Activated CD8-positive, alpha-beta memory T cell treated with anti-CD3 and anti-CD28 coated beads, Interleukin-2, amount 50 U/mL, for 4 hours (primary cell): ENCODE measurements at regions not wholly inside any gene's neighbourhood (a gene's known extent, or its start where the extent isn't known, plus 50 kb on each side); places are given as distances from the start of the nearest gene placed in this dataset.

ENCODE experiments used
- DNase-seq: peaks from one replicate; pipeline ENCODE4 v3.0.0-alpha.2; 2020

DNA sequence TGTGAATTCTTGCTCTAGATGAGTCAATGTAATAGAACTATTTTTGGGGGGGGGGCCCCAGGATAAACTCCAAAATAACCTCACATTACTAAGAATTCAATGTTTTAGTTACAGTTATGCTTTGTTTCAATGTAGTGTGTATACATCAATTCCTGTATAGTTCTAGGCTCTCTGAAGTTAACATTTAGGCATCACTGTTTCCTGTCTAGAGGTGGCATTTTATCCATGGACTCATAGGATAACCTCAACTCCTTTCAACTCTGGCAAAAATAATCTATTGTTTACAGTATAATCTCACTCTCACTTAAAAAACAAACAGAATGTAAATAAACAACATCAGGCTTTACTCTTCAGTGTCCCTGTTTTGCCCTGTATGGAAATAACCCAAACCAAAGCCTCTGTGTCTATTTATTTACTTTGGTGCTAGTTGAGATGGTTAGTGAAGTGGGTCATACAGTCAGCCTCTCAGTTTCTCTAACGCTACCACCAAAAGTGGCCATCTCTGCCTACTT is 79.3 kb upstream of the MMADHC start:
- DNase-seq, result no peak

DNA sequence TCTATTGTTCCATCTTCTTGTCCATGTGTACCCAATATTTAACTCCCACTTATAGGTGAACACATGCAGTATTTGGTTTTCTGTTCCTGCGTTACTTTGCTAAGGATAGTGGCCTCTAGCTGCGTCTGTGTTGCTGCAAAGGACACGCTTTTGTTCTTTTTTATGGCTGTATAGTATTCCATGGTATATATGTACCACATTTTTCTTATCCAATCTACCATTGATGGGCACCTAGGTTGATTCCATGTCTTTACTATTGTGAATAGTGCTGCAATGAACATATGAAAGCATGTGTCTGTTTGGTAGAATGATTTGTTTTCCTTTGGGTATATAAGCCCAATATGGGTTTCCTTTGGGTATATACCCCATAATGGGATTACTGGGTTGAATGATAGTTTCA is 77.3 kb upstream of the MMADHC start:
- DNase-seq, result no peak

DNA sequence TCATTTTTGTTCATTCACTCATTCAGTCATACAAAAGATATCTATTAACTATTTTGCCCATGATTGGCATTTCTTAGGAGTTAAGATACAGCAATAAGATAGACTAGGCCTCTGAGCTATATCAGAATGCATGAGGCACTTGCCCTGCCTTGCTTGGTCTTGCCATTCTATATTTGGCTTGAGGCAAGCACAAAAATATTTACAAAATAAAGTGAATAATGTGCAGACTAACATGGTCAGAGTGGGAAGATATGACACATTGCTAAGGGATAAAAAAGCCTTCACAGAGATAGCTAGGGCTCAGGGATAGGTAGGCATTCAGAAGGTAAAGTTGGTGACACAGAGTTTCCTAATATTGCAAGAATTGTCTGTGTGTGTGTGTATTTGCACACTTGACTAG is 75.0 kb upstream of the MMADHC start:
- no peak for DNase-seq

DNA sequence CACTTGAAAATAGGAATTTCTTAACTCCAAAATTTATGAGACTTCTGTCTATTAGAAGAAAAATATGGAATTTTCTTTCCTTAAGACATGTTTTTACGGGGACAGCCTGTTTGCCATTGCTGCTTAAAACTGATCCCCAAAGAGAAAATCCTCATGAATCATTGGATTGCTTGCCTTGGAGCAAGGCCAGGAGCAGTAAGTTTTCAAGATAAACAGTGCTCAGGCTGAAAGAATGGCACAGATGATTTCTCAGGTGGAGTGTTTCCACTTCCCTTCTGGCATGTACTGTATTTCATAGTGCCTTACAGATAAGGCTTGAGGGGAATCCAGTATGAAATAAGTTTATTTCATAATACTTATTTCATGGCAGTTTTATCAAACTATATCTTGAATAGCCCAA is 74.3 kb upstream of the MMADHC start:
- DNase-seq, result no peak

DNA sequence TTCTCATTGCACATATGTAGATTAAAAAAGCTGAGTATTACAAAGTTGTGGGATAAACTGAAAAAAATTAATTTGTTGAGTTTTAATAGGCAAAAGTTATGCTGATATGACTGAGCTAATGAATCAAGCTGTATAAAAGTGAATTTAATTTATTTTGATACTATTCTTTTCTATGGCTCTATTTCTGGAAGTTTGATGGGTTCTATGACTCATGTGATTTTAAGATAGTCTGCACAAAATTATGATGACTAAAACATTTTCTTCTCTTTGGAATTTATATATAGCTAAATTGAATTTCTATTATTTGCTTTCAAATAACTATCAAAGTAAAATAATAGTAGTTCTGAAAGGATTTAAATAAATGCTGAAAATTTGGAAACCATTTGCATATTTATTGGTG is 71.0 kb upstream of the MMADHC start:
- DNase-seq, result no peak

DNA sequence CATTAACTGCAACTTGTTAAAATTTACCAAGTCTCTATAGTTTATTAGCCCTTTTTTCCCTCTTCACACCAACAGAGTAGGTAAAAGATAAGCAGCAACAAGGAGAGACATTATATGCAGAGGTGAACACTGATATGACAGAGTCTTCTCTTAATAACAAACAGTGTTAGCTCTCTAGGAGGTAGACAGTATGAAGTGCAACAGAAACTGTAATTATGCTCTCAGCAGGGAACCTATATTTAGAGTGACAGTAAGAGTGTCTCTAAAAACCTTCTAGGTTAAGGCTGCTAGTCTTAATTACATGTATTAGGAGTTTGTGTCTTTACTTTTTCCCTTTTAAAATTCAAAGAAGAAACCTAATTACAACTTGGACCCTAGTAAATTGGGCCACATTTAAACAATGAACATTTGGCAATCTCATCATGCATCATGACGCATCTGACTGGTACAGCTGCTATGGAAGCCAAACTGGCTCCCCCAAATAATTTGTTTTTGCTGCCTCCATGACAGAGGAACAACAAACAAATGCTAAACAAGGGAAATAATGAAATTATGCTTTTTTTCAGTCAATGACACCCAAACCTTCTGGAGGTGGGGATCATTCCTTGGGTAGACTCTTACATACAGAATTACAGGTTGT is 69.9 kb upstream of the MMADHC start:
- no peak for DNase-seq

DNA sequence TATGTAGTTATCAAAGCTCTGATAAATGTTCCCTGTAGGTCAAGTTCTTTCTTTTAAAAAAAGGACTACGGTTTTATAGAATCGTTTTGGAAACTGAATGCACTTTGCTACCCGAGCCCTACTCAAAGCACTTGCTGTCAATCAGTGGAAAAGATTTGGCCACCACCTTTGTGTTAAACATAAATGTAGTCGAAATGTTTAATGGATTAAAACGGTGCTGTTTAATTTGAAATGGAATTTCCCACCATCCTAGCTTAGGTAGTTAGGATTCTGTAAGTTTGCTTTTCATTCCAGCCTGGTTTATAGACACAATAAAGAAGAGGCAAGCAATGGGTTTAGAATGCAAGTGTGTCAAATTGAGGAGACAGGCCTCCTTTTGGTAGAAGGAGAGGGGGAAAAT is 69.4 kb upstream of the MMADHC start:
- DNase-seq, result no peak

DNA sequence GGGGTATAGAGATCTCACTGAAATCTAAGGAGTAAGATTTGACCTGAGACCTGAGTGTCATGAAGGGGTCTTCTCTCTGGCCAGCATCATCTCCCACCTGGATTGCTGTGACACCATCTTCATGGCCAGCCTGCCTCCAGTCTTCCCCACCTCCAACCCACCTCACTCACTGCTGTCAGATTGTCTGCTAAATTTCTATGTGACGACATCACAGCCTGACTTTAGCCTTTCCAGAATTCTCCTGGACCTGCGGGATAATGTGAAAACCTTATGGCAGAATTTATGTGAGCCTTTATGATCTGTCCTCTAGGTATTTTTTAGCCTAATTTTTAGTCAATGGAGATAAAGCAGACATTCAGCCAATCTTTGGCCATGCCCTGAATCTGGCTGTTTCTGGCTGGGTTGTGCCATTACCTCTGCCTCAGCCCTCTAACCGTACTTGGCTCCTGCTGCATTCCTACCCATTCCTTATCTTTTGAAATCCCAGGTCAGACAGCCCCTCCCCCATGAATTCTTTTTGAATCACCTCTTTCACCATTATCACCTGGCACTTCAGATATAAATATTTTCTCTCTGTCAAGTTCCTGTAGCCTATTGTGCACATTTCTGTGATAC is 66.4 kb upstream of the MMADHC start:
- DNase-seq, result no peak

DNA sequence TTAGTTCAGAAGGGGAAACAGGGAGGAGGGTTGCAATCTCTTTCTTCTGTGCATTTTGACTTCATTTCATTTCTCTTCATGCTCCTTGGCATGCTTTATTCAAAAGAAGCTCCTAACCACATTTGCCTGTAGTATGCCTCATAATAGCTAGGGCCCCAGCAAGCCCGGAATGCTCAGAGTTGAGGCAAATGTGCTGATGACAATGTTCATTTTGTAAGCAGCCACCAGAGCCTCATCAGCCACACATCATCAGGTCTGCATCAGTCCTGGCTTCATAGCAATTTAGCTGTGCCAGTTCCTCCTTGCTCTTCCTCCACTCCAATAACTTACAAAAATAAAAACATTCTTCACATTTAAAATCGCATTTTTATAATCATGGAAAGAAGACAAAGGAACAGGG is 65.4 kb upstream of the MMADHC start:
- DNase-seq, result no peak

DNA sequence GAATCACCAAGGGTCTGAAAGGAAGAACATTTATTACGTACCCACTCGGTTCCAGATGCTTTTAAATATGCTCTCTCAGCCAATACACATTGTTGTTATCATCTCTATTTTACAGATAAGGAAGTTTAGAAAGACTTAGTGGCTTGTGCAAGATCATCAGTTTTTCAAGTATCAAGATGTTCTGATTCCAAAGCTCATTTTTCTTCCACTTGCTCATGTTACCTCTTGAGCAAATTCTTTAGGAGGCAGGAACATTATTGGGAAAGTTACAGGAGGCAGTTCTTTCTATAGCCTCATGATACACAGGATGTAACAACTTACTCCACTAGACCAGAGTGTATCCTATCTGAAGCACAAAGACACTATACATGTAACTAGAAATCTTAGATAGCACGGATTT is 65.0 kb upstream of the MMADHC start:
- DNase-seq, result no peak

DNA sequence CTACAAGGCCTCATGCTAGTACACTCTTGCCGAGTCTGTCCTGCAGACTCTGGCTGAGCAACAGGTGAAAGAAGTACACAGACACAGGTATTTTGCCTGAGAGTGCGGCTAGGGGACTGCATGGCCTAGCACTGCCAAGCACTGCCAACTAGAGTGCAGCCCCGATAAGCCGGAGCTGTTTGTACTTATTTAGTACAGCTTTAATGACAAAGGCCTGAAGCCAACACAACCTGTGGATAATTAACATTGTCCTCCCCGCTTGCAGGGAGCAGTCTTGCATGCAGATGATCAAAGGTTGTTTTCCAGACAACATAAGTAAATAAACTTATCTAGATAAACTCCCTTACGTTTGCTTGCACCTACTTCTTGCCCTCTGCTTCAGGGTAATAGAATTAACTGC is 63.7 kb upstream of the MMADHC start:
- DNase-seq, result no peak

DNA sequence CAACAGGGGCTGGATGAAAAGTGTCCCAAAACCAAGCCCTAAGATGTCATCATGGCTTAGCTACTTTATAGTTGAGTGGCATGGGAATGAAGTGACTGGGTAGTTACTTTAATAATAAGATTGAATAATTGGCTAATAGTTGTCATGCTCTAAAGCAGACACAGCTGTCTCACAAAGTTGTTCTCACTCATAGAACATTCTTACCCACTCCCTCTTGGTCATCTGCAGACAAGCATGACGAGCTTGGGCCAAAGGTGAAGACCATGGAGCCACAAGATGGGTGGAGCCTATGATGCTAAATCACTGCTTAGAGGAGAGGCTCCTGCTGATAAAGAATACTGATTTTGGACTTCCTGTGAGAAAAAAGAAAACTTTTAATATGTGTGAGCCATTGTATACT is 62.4 kb upstream of the MMADHC start:
- no peak for DNase-seq

DNA sequence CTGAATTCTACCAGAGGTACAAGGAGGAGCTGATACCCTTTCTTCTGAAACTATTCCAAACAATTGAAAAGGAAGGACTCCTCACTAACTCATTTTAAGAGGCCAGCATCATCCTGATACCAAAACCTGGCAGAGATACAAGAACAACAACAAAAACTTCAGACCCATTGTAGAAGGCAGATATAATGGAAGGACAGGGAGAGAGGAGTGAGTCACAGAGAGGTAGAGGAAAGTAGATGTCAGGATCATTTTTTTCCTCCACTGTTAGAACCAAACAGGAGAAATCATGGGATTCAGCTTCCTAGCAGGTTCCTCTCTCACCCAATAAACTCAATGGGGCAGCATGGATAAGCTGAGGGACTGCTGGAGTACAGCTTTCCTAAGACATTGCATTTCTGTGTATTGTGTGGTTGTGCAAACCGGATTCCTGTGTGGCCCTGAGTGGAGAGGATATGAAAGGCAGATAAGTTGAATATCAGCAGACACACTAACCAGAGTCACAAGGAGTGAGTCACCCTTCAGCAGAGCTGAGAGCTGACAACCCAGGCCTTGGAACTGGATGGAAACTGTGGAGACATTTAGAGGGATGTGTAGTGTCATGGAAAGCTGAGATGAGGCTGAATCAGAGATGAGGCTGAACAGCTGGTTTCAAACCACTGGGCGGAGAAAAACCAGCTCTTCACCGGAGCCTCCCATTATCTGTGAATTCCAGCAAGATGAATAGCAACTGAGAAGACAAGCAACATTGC is 60.9 kb upstream of the MMADHC start:
- no peak for DNase-seq

DNA sequence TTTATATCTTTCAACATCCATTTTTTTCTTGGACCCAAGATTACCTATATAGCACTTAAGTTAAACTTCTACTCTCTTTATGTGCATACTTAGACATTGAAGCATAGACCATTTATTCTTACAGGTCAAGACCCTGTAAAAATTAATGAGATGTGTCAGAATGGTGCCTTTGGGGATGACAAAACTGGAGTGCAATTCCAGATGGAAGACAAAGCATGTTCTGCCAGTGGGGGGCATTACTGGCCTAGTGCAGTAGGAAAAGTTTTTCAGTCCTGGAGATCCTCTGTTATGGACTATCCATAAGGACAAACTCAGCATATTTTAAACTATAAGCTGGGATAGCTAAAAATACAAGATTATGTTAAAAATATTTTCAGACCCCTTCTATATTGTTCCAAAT is 57.8 kb upstream of the MMADHC start:
- no peak for DNase-seq
